Right lobe of liver (tissue), 4 donors: ENCODE measurements at regions not wholly inside any gene's neighbourhood (a gene's known extent, or its start where the extent isn't known, plus 50 kb on each side); places are given as distances from the start of the nearest gene placed in this dataset.

ENCODE experiments used
- POLR2A ChIP-seq: fragments of 450-650 bp; IDR thresholded peaks from one replicate; pipeline ENCODE4 v1.6.1; 2017; ENCODE audit warnings: antibody characterized with exemption, mild to moderate bottlenecking
- TF ChIP-seq, protein P1 (sequence below), 4 donors: fragments of 200-600 bp in 3 of 4; fragments of 450-650 bp in 1 of 4; IDR thresholded peaks; one replicate each; pipeline versions ENCODE4 v1.5.1 to v1.8.0; 2016 to 2022; ENCODE audit warnings: antibody characterized with exemption in 4 of 4, mild to moderate bottlenecking in 2 of 4
- donor health status: DM: no; HTN: no; CAD: no.
- donor health status: DM: no; HTN: no; CAD: no.
- donor health status: DM: no; HTN: yes; CAD: no.

DNA sequence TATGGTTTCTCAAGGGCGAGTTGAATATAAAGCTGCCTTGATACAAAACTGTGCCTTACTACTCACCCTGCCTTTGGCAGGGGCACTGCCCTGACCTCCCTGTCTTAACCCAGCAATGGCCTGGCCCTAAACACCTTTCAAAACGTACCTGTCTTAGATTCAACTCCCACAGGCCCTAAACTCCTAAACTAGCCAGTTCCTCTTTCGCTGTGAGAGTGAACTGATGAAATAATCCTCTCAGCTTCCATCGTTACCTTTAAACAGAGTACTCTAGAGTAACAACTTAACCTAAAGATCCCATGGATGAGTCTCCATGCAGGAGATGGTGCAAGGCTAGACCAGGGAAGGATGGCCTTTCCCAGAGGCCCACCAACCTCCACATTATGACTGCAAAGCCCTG, 133.0 kb upstream of the THBS1 start:
- TF ChIP-seq, protein P1, sequence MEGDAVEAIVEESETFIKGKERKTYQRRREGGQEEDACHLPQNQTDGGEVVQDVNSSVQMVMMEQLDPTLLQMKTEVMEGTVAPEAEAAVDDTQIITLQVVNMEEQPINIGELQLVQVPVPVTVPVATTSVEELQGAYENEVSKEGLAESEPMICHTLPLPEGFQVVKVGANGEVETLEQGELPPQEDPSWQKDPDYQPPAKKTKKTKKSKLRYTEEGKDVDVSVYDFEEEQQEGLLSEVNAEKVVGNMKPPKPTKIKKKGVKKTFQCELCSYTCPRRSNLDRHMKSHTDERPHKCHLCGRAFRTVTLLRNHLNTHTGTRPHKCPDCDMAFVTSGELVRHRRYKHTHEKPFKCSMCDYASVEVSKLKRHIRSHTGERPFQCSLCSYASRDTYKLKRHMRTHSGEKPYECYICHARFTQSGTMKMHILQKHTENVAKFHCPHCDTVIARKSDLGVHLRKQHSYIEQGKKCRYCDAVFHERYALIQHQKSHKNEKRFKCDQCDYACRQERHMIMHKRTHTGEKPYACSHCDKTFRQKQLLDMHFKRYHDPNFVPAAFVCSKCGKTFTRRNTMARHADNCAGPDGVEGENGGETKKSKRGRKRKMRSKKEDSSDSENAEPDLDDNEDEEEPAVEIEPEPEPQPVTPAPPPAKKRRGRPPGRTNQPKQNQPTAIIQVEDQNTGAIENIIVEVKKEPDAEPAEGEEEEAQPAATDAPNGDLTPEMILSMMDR (IDR thresholded peaks at IDR 0.05): no peak
- no peak for TF ChIP-seq POLR2A
